MM.1S (cell line): ENCODE measurements at regions not wholly inside any gene's neighbourhood (a gene's known extent, or its start where the extent isn't known, plus 50 kb on each side); places are given as distances from the start of the nearest gene placed in this dataset.

ENCODE experiments used
- DNase-seq: peaks from one replicate; pipeline ENCODE4 v3.0.0-alpha.2; 2015
- H2AFZ ChIP-seq: fragments of 300-600 bp; sonication (generic); 2 replicates; pipeline ENCODE4 v1.6.0; 2016; ENCODE audit warnings: antibody characterized with exemption, low read length
- H3F3A ChIP-seq: fragments of 300-600 bp; sonication (generic); 2 replicates; pipeline ENCODE4 v1.6.1; 2016; ENCODE audit warnings: mild to moderate bottlenecking, antibody characterized with exemption, low read length, moderate library complexity, mixed read lengths; ENCODE audit not compliant: insufficient read depth
- H3K27ac ChIP-seq: fragments of 300-600 bp; sonication (generic); 2 replicates; pipeline ENCODE4 v1.5.1; 2016; ENCODE audit warnings: mild to moderate bottlenecking, low read length
- H3K27me3 ChIP-seq: fragments of 300-600 bp; sonication (generic); replicated peaks from 2 replicates; pipeline ENCODE4 v1.6.0; 2016; ENCODE audit warnings: low read length; ENCODE audit not compliant: insufficient read depth
- H3K36me3 ChIP-seq: fragments of 300-600 bp; sonication (generic); replicated peaks from 2 replicates; pipeline ENCODE4 v1.6.1; 2016; ENCODE audit warnings: mild to moderate bottlenecking, low read length, mixed read lengths; ENCODE audit not compliant: insufficient read depth
- H3K4me1 ChIP-seq: fragments of 300-600 bp; sonication (generic); 2 replicates; pipeline ENCODE4 v1.6.1; 2016; ENCODE audit warnings: low read length, mixed read lengths
- H3K4me2 ChIP-seq: fragments of 300-600 bp; sonication (generic); 2 replicates; pipeline ENCODE4 v1.6.0; 2016; ENCODE audit warnings: low read depth, low read length
- H3K4me3 ChIP-seq: fragments of 300-600 bp; sonication (generic); 2 replicates; pipeline ENCODE4 v1.5.1; 2016; ENCODE audit warnings: low read length, mixed read lengths
- H3K79me2 ChIP-seq: fragments of 300-600 bp; sonication (generic); 2 replicates; pipeline ENCODE4 v1.6.1; 2016; ENCODE audit warnings: mixed run types, low read length, mixed read lengths
- H3K9ac ChIP-seq: fragments of 300-600 bp; sonication (generic); 2 replicates; pipeline ENCODE4 v1.6.1; 2016; ENCODE audit warnings: low read length, mixed read lengths
- H3K9me2 ChIP-seq: fragments of 300-600 bp; sonication (generic); replicated peaks from 2 replicates; pipeline ENCODE4 v1.6.1; 2016; ENCODE audit warnings: mild to moderate bottlenecking, low read length, mixed read lengths; ENCODE audit not compliant: insufficient read depth
- H3K9me3 ChIP-seq: fragments of 300-600 bp; sonication (generic); replicated peaks from 2 replicates; pipeline ENCODE4 v1.6.1; 2016; ENCODE audit warnings: mild to moderate bottlenecking, low read length, mixed read lengths; ENCODE audit not compliant: insufficient read depth
- H4K20me1 ChIP-seq: fragments of 300-600 bp; sonication (generic); 2 replicates; pipeline ENCODE4 v1.6.1; 2016; ENCODE audit warnings: mild to moderate bottlenecking, low read length, moderate library complexity, mixed read lengths; ENCODE audit not compliant: insufficient read depth
- EZH2 ChIP-seq: fragments of 300-600 bp; sonication (generic); optimal IDR thresholded peaks from 2 replicates; pipeline ENCODE3; 2017; ENCODE audit warnings: low read depth, mild to moderate bottlenecking, antibody characterized with exemption, low read length, mixed read lengths
- EZH2phosphoT487 ChIP-seq: fragments of 300-600 bp; sonication (generic); IDR thresholded peaks from 2 replicates; pipeline ENCODE4 v1.6.1; 2018; ENCODE audit warnings: antibody characterized with exemption, low read length
- TF ChIP-seq, protein P1 (sequence below): fragments of 300-600 bp; sonication (generic); IDR thresholded peaks from 2 replicates; pipeline ENCODE4 v1.5.1; 2016; ENCODE audit warnings: antibody characterized with exemption, low read length, mixed read lengths

DNA sequence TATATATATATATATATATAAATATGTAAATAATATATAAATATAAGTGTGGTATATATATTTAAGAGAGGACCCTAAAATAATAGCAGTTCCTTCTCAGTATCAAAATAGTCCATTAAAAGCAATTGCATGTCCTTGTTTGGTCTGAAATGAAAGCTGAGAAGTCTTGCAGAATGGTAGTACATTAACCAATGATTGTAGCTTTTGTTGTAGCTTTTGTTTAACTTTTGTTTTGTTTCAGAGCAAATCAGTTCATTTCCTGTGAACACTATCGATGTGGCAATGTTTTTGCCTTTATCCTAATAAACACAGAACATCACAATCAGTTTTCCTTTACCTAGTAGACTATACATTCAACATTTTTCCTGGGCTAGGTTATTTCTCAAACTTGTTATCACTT lies 1256.2 kb upstream of the SPRY2 start:
- Histone ChIP-seq H3F3A (no peaks in the 10 kb centered on the region), H3K36me3 (no peaks in the 10 kb centered on the region), H3K4me1 (no peaks in the 10 kb centered on the region), H3K4me3 (no peak overlapping the region), H3K4me2 (no peak overlapping the region), H4K20me1 (no peaks in the 10 kb centered on the region), H3K9me2 (no peaks in the 10 kb centered on the region), H3K27ac (no peak overlapping the region), H3K9ac (no peak overlapping the region), H3K27me3 (no peaks in the 10 kb centered on the region), H3K79me2 (no peaks in the 10 kb centered on the region), H2AFZ (no peak overlapping the region), H3K9me3 (no peaks in the 10 kb centered on the region)
- no peak for DNase-seq
- TF ChIP-seq, protein P1, sequence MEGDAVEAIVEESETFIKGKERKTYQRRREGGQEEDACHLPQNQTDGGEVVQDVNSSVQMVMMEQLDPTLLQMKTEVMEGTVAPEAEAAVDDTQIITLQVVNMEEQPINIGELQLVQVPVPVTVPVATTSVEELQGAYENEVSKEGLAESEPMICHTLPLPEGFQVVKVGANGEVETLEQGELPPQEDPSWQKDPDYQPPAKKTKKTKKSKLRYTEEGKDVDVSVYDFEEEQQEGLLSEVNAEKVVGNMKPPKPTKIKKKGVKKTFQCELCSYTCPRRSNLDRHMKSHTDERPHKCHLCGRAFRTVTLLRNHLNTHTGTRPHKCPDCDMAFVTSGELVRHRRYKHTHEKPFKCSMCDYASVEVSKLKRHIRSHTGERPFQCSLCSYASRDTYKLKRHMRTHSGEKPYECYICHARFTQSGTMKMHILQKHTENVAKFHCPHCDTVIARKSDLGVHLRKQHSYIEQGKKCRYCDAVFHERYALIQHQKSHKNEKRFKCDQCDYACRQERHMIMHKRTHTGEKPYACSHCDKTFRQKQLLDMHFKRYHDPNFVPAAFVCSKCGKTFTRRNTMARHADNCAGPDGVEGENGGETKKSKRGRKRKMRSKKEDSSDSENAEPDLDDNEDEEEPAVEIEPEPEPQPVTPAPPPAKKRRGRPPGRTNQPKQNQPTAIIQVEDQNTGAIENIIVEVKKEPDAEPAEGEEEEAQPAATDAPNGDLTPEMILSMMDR: no peak
- TF ChIP-seq EZH2phosphoT487 (no peak), EZH2 (no peak)

DNA sequence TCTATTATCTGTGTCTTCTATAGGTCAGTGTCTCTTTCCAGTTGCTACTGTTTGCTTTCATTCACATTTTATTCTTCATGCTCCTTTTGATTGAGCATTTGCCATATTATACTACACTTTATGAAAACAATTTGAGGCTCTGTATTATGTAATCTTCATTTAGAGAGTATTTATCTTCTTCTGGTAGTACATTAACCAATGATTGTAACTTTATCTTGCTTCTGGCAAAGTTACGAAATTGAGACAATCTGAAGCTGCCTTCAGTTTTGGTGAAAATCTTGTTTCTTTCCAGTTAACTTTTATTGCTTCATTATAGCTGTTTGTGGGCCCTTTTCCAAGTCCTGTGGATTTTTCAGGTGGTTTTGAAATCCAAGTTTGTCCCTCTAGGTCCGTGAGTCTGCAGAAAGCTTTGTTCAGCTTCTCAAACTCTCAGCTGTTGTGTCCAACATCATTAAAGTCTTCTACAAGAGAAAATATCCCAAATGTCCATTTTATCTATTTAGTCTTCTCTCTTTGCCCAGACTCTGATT lies 1255.4 kb upstream of the SPRY2 start:
- Histone ChIP-seq H3K27me3 (no peaks in the 10 kb centered on the region), H2AFZ (no peak overlapping the region), H3K4me1 (no peaks in the 10 kb centered on the region), H3K4me2 (no peak overlapping the region), H3K27ac (no peak overlapping the region), H3K9me2 (no peaks in the 10 kb centered on the region), H3K9ac (no peak overlapping the region), H3K36me3 (no peaks in the 10 kb centered on the region), H3K9me3 (no peaks in the 10 kb centered on the region), H3F3A (no peaks in the 10 kb centered on the region), H3K79me2 (no peaks in the 10 kb centered on the region), H3K4me3 (no peak overlapping the region), H4K20me1 (no peaks in the 10 kb centered on the region)
- TF ChIP-seq EZH2phosphoT487: no peak
- no peak for TF ChIP-seq EZH2
- TF ChIP-seq, protein P1: no peak
- DNase-seq: no peak

DNA sequence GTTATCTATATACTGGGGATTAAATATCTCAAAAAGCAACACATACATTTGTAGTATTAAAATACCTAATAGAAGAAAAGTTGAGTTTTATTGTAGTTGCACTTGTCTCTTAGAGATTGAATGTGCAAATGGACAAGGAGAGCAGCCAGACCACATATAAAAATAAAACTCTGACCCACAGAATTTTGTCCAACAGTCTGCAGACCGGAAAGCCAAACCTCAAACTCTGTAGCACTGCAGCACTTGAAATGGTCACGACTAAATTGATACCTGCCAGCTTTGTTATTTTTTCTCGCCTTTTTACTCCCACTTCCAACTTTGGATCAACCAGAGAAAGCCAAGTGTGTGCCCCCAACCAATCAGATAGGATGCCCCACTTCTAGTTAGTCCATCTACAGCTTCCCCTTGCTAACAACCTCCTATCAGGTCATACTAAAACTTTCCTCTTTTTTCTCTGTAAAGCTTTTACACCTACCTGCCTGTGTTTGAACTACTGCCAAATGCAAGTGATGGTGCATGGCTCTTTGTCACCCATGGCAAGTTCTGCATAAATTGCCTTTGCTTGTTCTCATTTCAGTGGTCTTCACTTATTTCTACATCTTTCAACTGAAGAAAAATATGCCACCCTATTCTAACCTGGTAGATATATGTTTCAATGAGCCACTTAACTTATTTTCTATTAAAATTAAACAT lies 1250.7 kb upstream of the SPRY2 start:
- no peaks in the 10 kb centered on the region for H3K27me3 ChIP-seq
- TF ChIP-seq, protein P1: no peak
- TF ChIP-seq EZH2: no peak
- no peak overlapping the region for H3K27ac ChIP-seq
- H3K9me3 ChIP-seq: no peaks in the 10 kb centered on the region
- H2AFZ ChIP-seq: no peak overlapping the region
- DNase-seq: no peak
- no peaks in the 10 kb centered on the region for H3K9me2 ChIP-seq
- H3F3A ChIP-seq: no peaks in the 10 kb centered on the region
- H3K4me3 ChIP-seq: no peak overlapping the region
- no peaks in the 10 kb centered on the region for H3K36me3 ChIP-seq
- H3K9ac ChIP-seq: no peak overlapping the region
- no peaks in the 10 kb centered on the region for H4K20me1 ChIP-seq
- no peak overlapping the region for H3K4me2 ChIP-seq
- no peaks in the 10 kb centered on the region for H3K79me2 ChIP-seq
- H3K4me1 ChIP-seq: no peaks in the 10 kb centered on the region
